Spleen (tissue), 11 donors: ENCODE measurements at regions not wholly inside any gene's neighbourhood (a gene's known extent, or its start where the extent isn't known, plus 50 kb on each side); places are given as distances from the start of the nearest gene placed in this dataset.

ENCODE experiments used
- DNase-seq: peaks from one replicate; pipeline ENCODE4 v3.0.0-alpha.2; 2020
- H3K27ac ChIP-seq, 8 donors: fragments of 200-600 bp; sonication (generic) in 7 of 8; 1 replicate in 4 of 8; 2 replicates in 4 of 8; pipeline versions ENCODE4 v1.5.0 to v1.8.0; 2016 to 2021; ENCODE audit warnings: inconsistent platforms in 4 of 8, mild to moderate bottlenecking in 4 of 8, moderate library complexity in 1 of 8
- H3K27me3 ChIP-seq, 7 donors: fragments of 200-600 bp; sonication (generic) in 6 of 7; replicated peaks in 1 of 7; 1 replicate in 4 of 7; 2 replicates in 3 of 7; pipeline versions ENCODE4 v1.5.0 to v1.8.0; 2016 to 2021; ENCODE audit warnings: inconsistent platforms in 3 of 7, mild to moderate bottlenecking in 1 of 7
- H3K36me3 ChIP-seq, 6 donors: fragments of 200-600 bp; sonication (generic) in 5 of 6; 1 replicate in 4 of 6; 2 replicates in 2 of 6; pipeline versions ENCODE4 v1.5.0 to v1.8.0; 2016 to 2021; ENCODE audit warnings: inconsistent platforms in 2 of 6
- H3K4me1 ChIP-seq, 6 donors: fragments of 200-600 bp; sonication (generic) in 5 of 6; 1 replicate in 3 of 6; 2 replicates in 3 of 6; pipeline versions ENCODE4 v1.5.0 to v1.8.0; 2016 to 2021; ENCODE audit warnings: inconsistent platforms in 3 of 6
- H3K4me3 ChIP-seq, 8 donors: fragments of 200-600 bp; sonication (generic) in 7 of 8; 1 replicate in 4 of 8; 2 replicates in 4 of 8; pipeline versions ENCODE4 v1.5.0 to v1.8.0; 2016 to 2021; ENCODE audit warnings: inconsistent platforms in 4 of 8, mild to moderate bottlenecking in 4 of 8, moderate library complexity in 2 of 8
- H3K9me3 ChIP-seq, 8 donors: fragments of 200-600 bp; sonication (generic) in 7 of 8; 1 replicate in 4 of 8; 2 replicates in 4 of 8; pipeline versions ENCODE4 v1.5.0 to v1.8.0; 2016 to 2021; ENCODE audit warnings: inconsistent platforms in 4 of 8
- CTCF ChIP-seq, 11 experiments: fragments of 200-600 bp in 7 of 11; fragments of 450-650 bp in 4 of 11; sonication (generic) in 4 of 11; IDR thresholded peaks in 8 of 11; conservative IDR thresholded peaks in 3 of 11; 1 replicate in 7 of 11; 2 replicates in 4 of 11; pipeline versions ENCODE4 v1.4.0 to v1.8.0; 2016 to 2021; ENCODE audit warnings: antibody characterized with exemption in 11 of 11, inconsistent platforms in 4 of 11, mild to moderate bottlenecking in 1 of 11
- POLR2A ChIP-seq, 3 donors: fragments of 450-650 bp; IDR thresholded peaks; one replicate each; pipeline ENCODE4 v1.5.1; 2017; ENCODE audit warnings: antibody characterized with exemption in 3 of 3, mild to moderate bottlenecking in 1 of 3
- POLR2AphosphoS5 ChIP-seq, 3 donors: sonication (generic); formaldehyde crosslinking; IDR thresholded peaks; one replicate each; pipeline ENCODE4 v1.5.1; 2017; ENCODE audit warnings: antibody characterized with exemption in 3 of 3
- WGBS, 5 donors: extraction: QIAGEN DNeasy Blood & Tissue Kit in 3 of 5; methylation state at CpG; one replicate each; pipeline versions ENCODE4 v1.1.5 to v1.1.7; 2013 to 2018; 5-methylcytosine and 5-hydroxymethylcytosine counted together
- intact Hi-C: fragments of 100-400 bp; cut with DNase I; formaldehyde crosslinking; loops from one replicate; pipeline ENCODE4 v1.15.0; 2023; ENCODE audit warnings: low total_unique reads
- donor health status: healthy with polysubstance abuse.
- donor health status: DM: no; HTN: no; CAD: no; lungs with moderate emphysema.
- donor health status: DM: no; HTN: no; CAD: no.
- donor health status: Bipolar disorder and iron deficiency.
- donor health status: healthy.
- donor health status: DM: no; HTN: no; CAD: no.
- donor health status: DM: yes; HTN: yes; CAD: no.

- no peak overlapping the region for H3K27ac ChIP-seq
- no peaks in the 10 kb centered on the region for H3K4me1 ChIP-seq
- TF ChIP-seq CTCF (IDR thresholded peaks at IDR 0.05 in 8 of 11, conservative IDR thresholded peaks at IDR 0.05 in 3 of 11) (no peak), POLR2AphosphoS5 (IDR thresholded peaks at IDR 0.05) (no peak), POLR2A (IDR thresholded peaks at IDR 0.05) (no peak)
- 35 to 47% (median 38%) methylated on average over 2 of the region's 2 CpGs for WGBS, 5 donors
- H3K36me3 ChIP-seq = no peaks in the 10 kb centered on the region
- intact Hi-C loops = no loop called here
- DNase-seq = no peak
- H3K27me3 ChIP-seq = no peaks in the 10 kb centered on the region
- H3K4me3 ChIP-seq = no peak overlapping the region
- H3K9me3 ChIP-seq = peaks cover 0 to 20% (median 11%) of the 10 kb centered on the region in 8 donors
Measured at GRCh38 chr9:80448996-80449395, 877.2 kb downstream of the TLE4 start.

- intact Hi-C loops = no loop called here
- H3K9me3 ChIP-seq = peaks cover 0 to 15% (median under 1%) of the 10 kb centered on the region in 8 donors
- no peaks in the 10 kb centered on the region for H3K27me3 ChIP-seq
- DNase-seq = no peak
- TF ChIP-seq POLR2A (IDR thresholded peaks at IDR 0.05) (no peak), CTCF (IDR thresholded peaks at IDR 0.05 in 8 of 11, conservative IDR thresholded peaks at IDR 0.05 in 3 of 11) (no peak), POLR2AphosphoS5 (IDR thresholded peaks at IDR 0.05) (no peak)
- WGBS, 5 donors = 87 to 97% (median 91%) methylated on average over 3 of the region's 3 CpGs
- no peaks in the 10 kb centered on the region for H3K4me1 ChIP-seq
- H3K27ac ChIP-seq = no peak overlapping the region
- no peaks in the 10 kb centered on the region for H3K36me3 ChIP-seq
- H3K4me3 ChIP-seq = no peak overlapping the region
Measured at GRCh38 chr9:80447876-80448275, 876.1 kb downstream of the TLE4 start.

GRCh38 chr9:80440724-80441123 is 869.0 kb downstream of the TLE4 start:
- peaks cover 0 to 3% (median 0%) of the 10 kb centered on the region in 8 donors for H3K9me3 ChIP-seq
- no peak overlapping the region for H3K27ac ChIP-seq
- no peaks in the 10 kb centered on the region for H3K36me3 ChIP-seq
- no peak for DNase-seq
- H3K27me3 ChIP-seq = no peaks in the 10 kb centered on the region
- H3K4me1 ChIP-seq = no peaks in the 10 kb centered on the region
- no peak for TF ChIP-seq CTCF (IDR thresholded peaks at IDR 0.05 in 8 of 11, conservative IDR thresholded peaks at IDR 0.05 in 3 of 11)
- no peak for TF ChIP-seq POLR2AphosphoS5 (IDR thresholded peaks at IDR 0.05)
- no peak for TF ChIP-seq POLR2A (IDR thresholded peaks at IDR 0.05)
- H3K4me3 ChIP-seq = no peak overlapping the region
- intact Hi-C loops = no loop called here
- WGBS, 5 donors = 85 to 95% (median 87%) methylated on average over 7 of the region's 7 CpGs

- TF ChIP-seq CTCF (IDR thresholded peaks at IDR 0.05 in 8 of 11, conservative IDR thresholded peaks at IDR 0.05 in 3 of 11) (no peak), POLR2AphosphoS5 (IDR thresholded peaks at IDR 0.05) (no peak), POLR2A (IDR thresholded peaks at IDR 0.05) (no peak)
- H3K9me3 ChIP-seq = peaks cover 0 to 3% (median 0%) of the 10 kb centered on the region in 8 donors
- no peak overlapping the region for H3K4me3 ChIP-seq
- DNase-seq = no peak
- H3K36me3 ChIP-seq = no peaks in the 10 kb centered on the region
- 46 to 77% (median 72%) methylated on average over 1 of the region's 1 CpG for WGBS, 5 donors
- H3K4me1 ChIP-seq = no peaks in the 10 kb centered on the region
- H3K27ac ChIP-seq = no peak overlapping the region
- intact Hi-C loops = no loop called here
- no peaks in the 10 kb centered on the region for H3K27me3 ChIP-seq
Measured at GRCh38 chr9:80437825-80438224, 866.1 kb downstream of the TLE4 start.
